Left ventricle myocardium inferior (tissue), 1 donor: ENCODE measurements at regions not wholly inside any gene's neighbourhood (a gene's known extent, or its start where the extent isn't known, plus 50 kb on each side); places are given as distances from the start of the nearest gene placed in this dataset.

Experiments
- DNase-seq: peaks from one replicate; pipeline ENCODE4 v3.0.0-alpha.2; 2020
- H3K27ac ChIP-seq: fragments of 200-600 bp; replicated peaks from 2 replicates; pipeline ENCODE4 v1.8.0; 2021
- H3K27me3 ChIP-seq: fragments of 200-600 bp; 2 replicates; pipeline ENCODE4 v1.8.0; 2021; ENCODE audit warnings: low read depth
- H3K36me3 ChIP-seq: fragments of 200-600 bp; 2 replicates; pipeline ENCODE4 v1.8.0; 2021
- H3K4me1 ChIP-seq: fragments of 200-600 bp; 2 replicates; pipeline ENCODE4 v1.8.0; 2021
- H3K4me3 ChIP-seq: fragments of 200-600 bp; 2 replicates; pipeline ENCODE4 v1.8.0; 2021; ENCODE audit warnings: mild to moderate bottlenecking, moderate library complexity
- H3K9me3 ChIP-seq: fragments of 200-600 bp; replicated peaks from 2 replicates; pipeline ENCODE4 v1.8.0; 2021
- CTCF ChIP-seq: fragments of 200-600 bp; IDR thresholded peaks from 2 replicates; pipeline ENCODE4 v1.8.0; 2021; ENCODE audit warnings: antibody characterized with exemption, mild to moderate bottlenecking, borderline replicate concordance
- intact Hi-C: fragments of 100-400 bp; cut with micrococcal nuclease; formaldehyde crosslinking; loops from one replicate; pipeline ENCODE4 v1.11.0; 2022
- donor health status: DM: no; HTN: yes; CAD: no; lungs with severe emphysema.

- Histone ChIP-seq H3K27ac (no peak overlapping the region), H3K4me3 (no peak overlapping the region), H3K36me3 (no peaks in the 10 kb centered on the region), H3K4me1 (no peaks in the 10 kb centered on the region), H3K27me3 (no peaks in the 10 kb centered on the region), H3K9me3 (peaks cover 8% of the 10 kb centered on the region)
- no peak for DNase-seq
- intact Hi-C loops, result no loop called here
- TF ChIP-seq CTCF, result peak; percentile 69
Observed at GRCh38 chr2:185291035-185291647, 447.5 kb upstream of the FSIP2 start.

- intact Hi-C loops, result no loop called here
- TF ChIP-seq CTCF, result no peak
Observed at GRCh38 chr2:185299867-185300266, 438.7 kb upstream of the FSIP2 start.

GRCh38 chr2:185306119-185306518 is 432.5 kb upstream of the FSIP2 start:
- TF ChIP-seq CTCF, result no peak
- no peak overlapping the region for H3K27ac ChIP-seq
- H3K36me3 ChIP-seq, result no peaks in the 10 kb centered on the region
- H3K9me3 ChIP-seq, result no peaks in the 10 kb centered on the region
- no peak overlapping the region for H3K4me3 ChIP-seq
- intact Hi-C loops, result no loop called here
- H3K4me1 ChIP-seq, result no peaks in the 10 kb centered on the region
- no peak for DNase-seq
- H3K27me3 ChIP-seq, result no peaks in the 10 kb centered on the region

More at GRCh38 chr2:185299867-185300266, 438.7 kb upstream of the FSIP2 start:
- no peaks in the 10 kb centered on the region for H3K27me3 ChIP-seq
- no peaks in the 10 kb centered on the region for H3K4me1 ChIP-seq
- H3K36me3 ChIP-seq, result no peaks in the 10 kb centered on the region
- H3K27ac ChIP-seq, result no peak overlapping the region
- H3K9me3 ChIP-seq, result peaks cover 8% of the 10 kb centered on the region
- no peak overlapping the region for H3K4me3 ChIP-seq
- no peak for DNase-seq

- Histone ChIP-seq H3K4me1 (no peaks in the 10 kb centered on the region), H3K4me3 (no peak overlapping the region), H3K9me3 (no peaks in the 10 kb centered on the region), H3K36me3 (no peaks in the 10 kb centered on the region), H3K27me3 (no peaks in the 10 kb centered on the region), H3K27ac (no peak overlapping the region)
- intact Hi-C loops, result no loop called here
- TF ChIP-seq CTCF, result no peak
- no peak for DNase-seq
Observed at GRCh38 chr2:185316383-185316782, 422.2 kb upstream of the FSIP2 start.

GRCh38 chr2:185318271-185318724 is 420.3 kb upstream of the FSIP2 start:
- Histone ChIP-seq H3K4me1 (no peaks in the 10 kb centered on the region), H3K4me3 (no peak overlapping the region), H3K27me3 (no peaks in the 10 kb centered on the region), H3K9me3 (no peaks in the 10 kb centered on the region), H3K27ac (no peak overlapping the region), H3K36me3 (no peaks in the 10 kb centered on the region)
- TF ChIP-seq CTCF, result no peak
- intact Hi-C loops, result no loop called here
- no peak for DNase-seq
